CD8-positive, alpha-beta memory T cell (primary cell): ENCODE measurements at regions not wholly inside any gene's neighbourhood (a gene's known extent, or its start where the extent isn't known, plus 50 kb on each side); places are given as distances from the start of the nearest gene placed in this dataset.

ENCODE experiments used
- CTCF ChIA-PET: fragments of 350-600 bp; sonication (Branson Sonifier 250); formaldehyde crosslinking; loops from one replicate; lab custom pipeline; 2021; ENCODE audit warnings: antibody characterized with exemption; lab: Charles Lee
- POLR2A ChIA-PET: fragments of 350-600 bp; sonication (Branson Sonifier 250); formaldehyde crosslinking; loops from one replicate; lab custom pipeline; 2021; ENCODE audit warnings: antibody characterized with exemption; lab: Charles Lee
- DNase-seq, 5 donors: peaks; one replicate each; pipeline versions ENCODE4 v3.0.0 to v3.0.0-alpha.2; 2020 to 2022; ENCODE audit warnings: mixed read lengths in 1 of 5
- H3K27ac ChIP-seq: one replicate; pipeline ENCODE4 v1.7.0; 2013; ENCODE audit warnings: low read depth, mild to moderate bottlenecking, low read length, moderate library complexity
- H3K27me3 ChIP-seq: 2 replicates; pipeline ENCODE4 v1.7.0; 2013; ENCODE audit warnings: low read length, mild to moderate bottlenecking; ENCODE audit not compliant: insufficient read depth, poor library complexity, severe bottlenecking
- H3K36me3 ChIP-seq: 2 replicates; pipeline ENCODE4 v1.7.0; 2013; ENCODE audit warnings: mild to moderate bottlenecking, low read length, moderate library complexity; ENCODE audit not compliant: insufficient read depth
- H3K4me1 ChIP-seq: 2 replicates; pipeline ENCODE4 v1.7.0; 2013; ENCODE audit warnings: mild to moderate bottlenecking, low read length, moderate library complexity; ENCODE audit not compliant: insufficient read depth
- H3K4me3 ChIP-seq: 2 replicates; pipeline ENCODE4 v1.7.0; 2013; ENCODE audit warnings: mild to moderate bottlenecking, low read length
- H3K9me3 ChIP-seq: 2 replicates; pipeline ENCODE4 v1.7.0; 2013; ENCODE audit warnings: mild to moderate bottlenecking, low read length
- H3K27ac Mint-ChIP-seq, 8 donors: one replicate each; pipeline ENCODE4 v1.8.0; 2020 to 2021; ENCODE audit warnings: mixed read lengths in 8 of 8, mild to moderate bottlenecking in 6 of 8, inconsistent platforms in 3 of 8, moderate library complexity in 3 of 8
- H3K27me3 Mint-ChIP-seq, 2 donors: one replicate each; pipeline ENCODE4 v1.8.0; 2020 to 2021; ENCODE audit warnings: mixed read lengths in 2 of 2, mild to moderate bottlenecking in 1 of 2, moderate library complexity in 1 of 2
- H3K36me3 Mint-ChIP-seq, 3 donors: one replicate each; pipeline ENCODE4 v1.8.0; 2020 to 2021; ENCODE audit warnings: mixed read lengths in 3 of 3, inconsistent platforms in 1 of 3, mild to moderate bottlenecking in 1 of 3
- H3K4me1 Mint-ChIP-seq, 3 donors: one replicate each; pipeline ENCODE4 v1.8.0; 2020 to 2021; ENCODE audit warnings: mixed read lengths in 3 of 3, inconsistent platforms in 1 of 3, mild to moderate bottlenecking in 1 of 3
- H3K4me3 Mint-ChIP-seq, 7 donors: one replicate each; pipeline ENCODE4 v1.8.0; 2020 to 2021; ENCODE audit warnings: mixed read lengths in 7 of 7, mild to moderate bottlenecking in 6 of 7, moderate library complexity in 4 of 7, inconsistent platforms in 2 of 7
- H3K9me3 Mint-ChIP-seq, 5 donors: one replicate each; pipeline ENCODE4 v1.8.0; 2020 to 2022; ENCODE audit warnings: mixed read lengths in 5 of 5, mild to moderate bottlenecking in 3 of 5, moderate library complexity in 2 of 5, inconsistent platforms in 1 of 5

DNA sequence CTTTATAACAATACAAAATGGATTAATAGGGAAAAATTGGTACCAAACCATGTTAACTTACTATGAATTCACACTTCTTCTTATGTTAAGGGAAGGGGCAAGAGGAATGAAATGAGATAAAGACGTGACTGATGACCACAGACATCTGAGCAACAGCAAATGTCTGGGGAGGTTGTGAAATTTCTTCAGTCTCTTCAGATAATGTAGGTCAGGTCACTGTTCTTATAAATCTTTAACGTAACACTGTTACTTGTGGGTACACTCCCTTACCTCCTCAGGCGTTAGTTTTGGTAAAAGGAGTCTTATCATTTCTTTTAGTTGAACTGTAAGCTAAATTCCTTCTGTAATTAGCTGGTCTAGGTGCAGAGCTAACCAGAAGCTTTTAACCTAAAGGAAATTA lies 405.0 kb upstream of the LRFN5 start:
- Mint-ChIP-seq H3K4me3 (no peak overlapping the region), H3K9me3 (peaks cover 0 to 7% (median 4%) of the 10 kb centered on the region in 5 donors), H3K27ac (no peak overlapping the region), H3K27me3 (no peaks in the 10 kb centered on the region), H3K4me1 (no peaks in the 10 kb centered on the region), H3K36me3 (no peaks in the 10 kb centered on the region)
- DNase-seq, result no peak
- no peak overlapping the region for H3K27ac ChIP-seq
- ChIA-PET CTCF (no interaction called here), POLR2A (no interaction called here)
- H3K27me3 ChIP-seq, result no peaks in the 10 kb centered on the region
- H3K4me3 ChIP-seq, result no peak overlapping the region
- H3K36me3 ChIP-seq, result no peaks in the 10 kb centered on the region
- H3K9me3 ChIP-seq, result no peaks in the 10 kb centered on the region
- no peaks in the 10 kb centered on the region for H3K4me1 ChIP-seq

DNA sequence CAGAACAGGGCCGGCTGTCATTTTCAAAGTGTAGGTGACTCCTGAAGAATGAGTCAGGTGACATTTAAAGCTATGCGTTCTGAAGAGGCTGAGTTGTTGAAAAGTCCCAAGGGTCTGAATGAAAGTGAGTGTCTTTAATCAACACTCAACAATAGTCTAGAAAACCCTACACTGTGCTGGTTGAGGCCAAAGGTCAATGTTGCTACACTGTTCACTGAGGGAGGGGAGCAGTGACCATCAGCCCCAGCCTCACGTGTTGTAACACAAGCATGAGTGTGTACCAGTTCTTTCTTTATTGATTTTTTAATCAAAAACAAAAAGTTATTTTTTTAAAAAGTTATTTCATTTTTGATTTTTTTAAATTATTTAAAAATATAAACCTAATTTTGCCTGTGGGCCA lies 418.8 kb upstream of the LRFN5 start:
- CTCF ChIA-PET, result no interaction called here
- Histone ChIP-seq H3K9me3 (no peaks in the 10 kb centered on the region), H3K27me3 (no peaks in the 10 kb centered on the region), H3K27ac (no peak overlapping the region), H3K4me1 (no peaks in the 10 kb centered on the region), H3K4me3 (no peak overlapping the region), H3K36me3 (no peaks in the 10 kb centered on the region)
- DNase-seq, result no peak
- Mint-ChIP-seq H3K27me3 (no peaks in the 10 kb centered on the region), H3K4me3 (no peak overlapping the region), H3K4me1 (no peaks in the 10 kb centered on the region), H3K9me3 (peaks cover 0 to 13% (median 2%) of the 10 kb centered on the region in 5 donors), H3K27ac (no peak overlapping the region), H3K36me3 (no peaks in the 10 kb centered on the region)
- POLR2A ChIA-PET, result no interaction called here

DNA sequence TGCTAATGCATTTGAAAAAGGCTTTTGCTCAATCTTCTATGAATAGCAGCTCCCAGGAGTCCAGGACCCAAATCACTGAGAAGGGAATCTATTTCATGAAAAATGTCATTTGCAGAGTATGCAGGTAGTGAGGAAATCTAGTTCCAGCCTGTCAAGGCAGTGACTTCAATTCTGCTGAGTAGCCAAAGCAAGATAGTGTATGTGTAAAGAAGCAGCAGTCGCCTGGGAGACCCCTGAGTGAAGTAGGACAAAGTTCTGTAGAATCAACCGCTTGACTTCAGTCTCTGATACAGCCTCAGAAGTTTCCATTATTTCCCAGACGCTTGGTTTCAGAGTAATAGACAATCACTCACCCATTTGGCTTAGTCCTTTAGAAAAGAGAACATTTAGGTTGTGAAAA lies 435.6 kb upstream of the LRFN5 start:
- Histone ChIP-seq H3K36me3 (no peaks in the 10 kb centered on the region), H3K4me1 (no peaks in the 10 kb centered on the region), H3K9me3 (no peaks in the 10 kb centered on the region), H3K27ac (no peak overlapping the region), H3K4me3 (no peak overlapping the region), H3K27me3 (no peaks in the 10 kb centered on the region)
- ChIA-PET POLR2A (no interaction called here), CTCF (no interaction called here)
- Mint-ChIP-seq H3K4me1 (peaks cover 0 to 5% (median 0%) of the 10 kb centered on the region in 3 donors), H3K27ac (no peak overlapping the region), H3K9me3 (peaks cover 0 to 11% (median 8%) of the 10 kb centered on the region in 5 donors), H3K36me3 (peaks cover 0 to 2% (median 0%) of the 10 kb centered on the region in 3 donors), H3K27me3 (no peaks in the 10 kb centered on the region), H3K4me3 (no peak overlapping the region)
- no peak for DNase-seq

GRCh38 chr14:41167040-41167439 lies 439.6 kb upstream of the LRFN5 start:
- Mint-ChIP-seq H3K4me3 (peak overlapping the region in 1 of 7 donors; percentile 28), H3K9me3 (peaks cover 0 to 8% (median 4%) of the 10 kb centered on the region in 5 donors), H3K27ac (no peak overlapping the region), H3K36me3 (no peaks in the 10 kb centered on the region), H3K27me3 (no peaks in the 10 kb centered on the region), H3K4me1 (peaks cover 0 to 5% (median 0%) of the 10 kb centered on the region in 3 donors)
- Histone ChIP-seq H3K36me3 (no peaks in the 10 kb centered on the region), H3K9me3 (no peaks in the 10 kb centered on the region), H3K4me3 (no peak overlapping the region), H3K27me3 (no peaks in the 10 kb centered on the region), H3K27ac (no peak overlapping the region), H3K4me1 (no peaks in the 10 kb centered on the region)
- DNase-seq, result no peak
- CTCF ChIA-PET, result no interaction called here
- POLR2A ChIA-PET, result no interaction called here

DNA sequence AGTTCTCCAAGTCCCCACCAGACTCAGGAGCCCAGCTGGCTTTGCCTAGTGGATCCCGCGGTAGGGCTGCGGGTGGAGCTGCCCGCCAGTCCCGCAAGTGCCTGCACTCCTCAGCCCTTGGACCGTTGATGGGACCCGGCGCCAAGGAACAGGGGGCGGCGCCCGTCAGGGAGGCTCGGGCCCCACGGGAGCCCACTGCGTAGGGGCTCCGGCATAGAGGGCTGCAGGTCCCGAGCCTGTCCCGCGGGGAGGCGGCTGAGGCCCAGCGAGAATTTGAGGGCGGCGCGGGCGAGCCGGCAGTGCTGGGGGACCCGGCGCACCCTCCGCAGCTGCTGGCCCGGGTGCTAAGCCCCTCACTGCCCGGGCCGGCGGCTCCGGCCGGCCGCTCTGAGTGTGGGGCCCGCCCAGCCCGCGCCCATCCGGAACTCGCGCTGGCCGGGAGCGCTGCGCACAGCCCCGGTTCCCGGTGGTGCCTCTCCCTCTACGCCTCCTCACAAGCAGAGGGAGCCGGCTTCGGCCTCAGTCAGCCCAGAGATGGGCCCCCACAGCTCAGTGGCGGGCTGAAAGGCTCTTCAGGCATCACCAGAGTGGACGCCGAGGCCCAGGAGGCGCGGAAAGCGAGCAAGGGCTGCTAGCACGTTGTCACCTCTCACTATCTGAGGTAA lies 452.4 kb upstream of the LRFN5 start:
- H3K36me3 ChIP-seq, result no peaks in the 10 kb centered on the region
- H3K36me3 Mint-ChIP-seq, result no peaks in the 10 kb centered on the region
- H3K4me1 ChIP-seq, result no peaks in the 10 kb centered on the region
- no peak overlapping the region for H3K4me3 Mint-ChIP-seq
- no peak overlapping the region for H3K4me3 ChIP-seq
- no peaks in the 10 kb centered on the region for H3K27me3 Mint-ChIP-seq
- no peak overlapping the region for H3K27ac Mint-ChIP-seq
- ChIA-PET CTCF (no interaction called here), POLR2A (no interaction called here)
- no peak for DNase-seq
- no peaks in the 10 kb centered on the region for H3K4me1 Mint-ChIP-seq
- H3K9me3 ChIP-seq, result no peaks in the 10 kb centered on the region
- H3K27ac ChIP-seq, result no peak overlapping the region
- peaks cover 0 to 10% (median 2%) of the 10 kb centered on the region in 5 donors for H3K9me3 Mint-ChIP-seq
- H3K27me3 ChIP-seq, result no peaks in the 10 kb centered on the region

- H3K4me3 Mint-ChIP-seq, result no peak overlapping the region
Measured at GRCh38 chr14:41146391-41146790, 460.3 kb upstream of the LRFN5 start.

GRCh38 chr14:41144370-41144769 lies 462.3 kb upstream of the LRFN5 start:
- Mint-ChIP-seq H3K27me3 (no peaks in the 10 kb centered on the region), H3K27ac (no peak overlapping the region), H3K4me1 (no peaks in the 10 kb centered on the region), H3K9me3 (peaks cover 0 to 1% (median 0%) of the 10 kb centered on the region in 5 donors), H3K36me3 (no peaks in the 10 kb centered on the region), H3K4me3 (no peak overlapping the region)
- no peak for DNase-seq
- no peaks in the 10 kb centered on the region for H3K4me1 ChIP-seq
- ChIA-PET CTCF (no interaction called here), POLR2A (no interaction called here)
- no peaks in the 10 kb centered on the region for H3K36me3 ChIP-seq
- H3K27ac ChIP-seq, result no peak overlapping the region
- H3K4me3 ChIP-seq, result no peak overlapping the region
- no peaks in the 10 kb centered on the region for H3K9me3 ChIP-seq
- H3K27me3 ChIP-seq, result no peaks in the 10 kb centered on the region

More at GRCh38 chr14:41146391-41146790, 460.3 kb upstream of the LRFN5 start:
- no peaks in the 10 kb centered on the region for H3K27me3 Mint-ChIP-seq
- Histone ChIP-seq H3K4me3 (no peak overlapping the region), H3K27me3 (no peaks in the 10 kb centered on the region), H3K9me3 (no peaks in the 10 kb centered on the region), H3K4me1 (no peaks in the 10 kb centered on the region), H3K27ac (no peak overlapping the region), H3K36me3 (no peaks in the 10 kb centered on the region)
- no peak for DNase-seq
- ChIA-PET CTCF (no interaction called here), POLR2A (no interaction called here)
- no peaks in the 10 kb centered on the region for H3K36me3 Mint-ChIP-seq
- H3K9me3 Mint-ChIP-seq, result peaks cover 0 to 3% (median 0%) of the 10 kb centered on the region in 5 donors
- no peak overlapping the region for H3K27ac Mint-ChIP-seq
- no peaks in the 10 kb centered on the region for H3K4me1 Mint-ChIP-seq

GRCh38 chr14:41137741-41138140 lies 468.9 kb upstream of the LRFN5 start:
- Mint-ChIP-seq H3K4me1 (no peaks in the 10 kb centered on the region), H3K36me3 (no peaks in the 10 kb centered on the region), H3K27me3 (no peaks in the 10 kb centered on the region), H3K27ac (no peak overlapping the region), H3K4me3 (no peak overlapping the region), H3K9me3 (peaks cover 0 to 12% (median 5%) of the 10 kb centered on the region in 5 donors)
- DNase-seq, result no peak
- ChIA-PET POLR2A (no interaction called here), CTCF (no interaction called here)
- Histone ChIP-seq H3K36me3 (no peaks in the 10 kb centered on the region), H3K27ac (no peak overlapping the region), H3K27me3 (no peaks in the 10 kb centered on the region), H3K9me3 (no peaks in the 10 kb centered on the region), H3K4me3 (no peak overlapping the region), H3K4me1 (no peaks in the 10 kb centered on the region)
